HG02610 (cell line): ENCODE measurements at regions not wholly inside any gene's neighbourhood (a gene's known extent, or its start where the extent isn't known, plus 50 kb on each side); places are given as distances from the start of the nearest gene placed in this dataset.

Source experiments
- ATAC-seq: cut with Tn5 transposase; IDR thresholded peaks from one replicate; pipeline ENCODE4 v1.9.1; 2021; ENCODE audit warnings: mild to moderate bottlenecking, moderate library complexity; ENCODE audit not compliant: unreplicated experiment

- ATAC-seq: no peak
Observed at GRCh38 chr5:158485047-158485446, 614.7 kb downstream of the EBF1 start.

DNA sequence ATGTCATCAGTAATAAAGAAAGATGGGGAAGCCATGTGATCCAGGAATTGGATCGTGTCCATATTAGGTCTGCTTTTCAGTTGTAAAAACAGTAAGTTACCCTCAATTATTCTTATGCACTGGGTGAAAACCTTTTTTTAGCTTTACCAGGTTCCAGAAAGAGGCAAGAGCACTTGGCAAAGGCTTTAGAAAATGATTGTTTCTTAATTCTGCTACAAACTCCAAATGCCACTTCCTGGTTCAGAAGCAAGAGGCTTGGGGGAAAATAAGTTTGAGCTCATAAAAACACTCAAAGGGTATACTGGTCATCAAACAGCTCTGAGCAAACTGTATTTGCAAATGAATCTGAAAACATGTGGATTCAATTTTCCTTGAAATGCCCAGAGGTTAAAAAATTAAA lies 615.6 kb downstream of the EBF1 start:
- ATAC-seq: no peak

GRCh38 chr5:158483281-158483860 lies 616.3 kb downstream of the EBF1 start:
- no peak for ATAC-seq

GRCh38 chr5:158482125-158482524 lies 617.6 kb downstream of the EBF1 start:
- ATAC-seq: no peak

- ATAC-seq: no peak
Observed at GRCh38 chr5:158478139-158478538, 619.2 kb upstream of the CLINT1 start.

DNA sequence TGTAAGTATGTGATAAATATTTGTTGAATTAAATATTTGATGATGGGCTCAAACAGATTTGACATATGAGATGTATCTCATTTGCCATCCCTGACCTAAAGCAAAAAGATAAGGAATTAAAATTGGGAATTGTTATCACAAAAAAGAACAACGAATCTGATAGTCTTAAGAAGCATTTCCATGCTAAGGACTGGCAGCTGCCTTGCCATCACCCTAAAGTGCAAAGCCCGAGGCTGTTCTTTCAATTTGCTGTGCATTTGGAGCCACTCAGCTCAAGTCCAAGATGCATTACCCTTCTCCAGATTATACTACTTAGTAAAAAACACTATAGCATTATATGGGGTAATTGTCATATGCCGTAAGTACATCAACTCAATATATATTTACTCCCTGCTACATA lies 618.3 kb upstream of the CLINT1 start:
- no peak for ATAC-seq

DNA sequence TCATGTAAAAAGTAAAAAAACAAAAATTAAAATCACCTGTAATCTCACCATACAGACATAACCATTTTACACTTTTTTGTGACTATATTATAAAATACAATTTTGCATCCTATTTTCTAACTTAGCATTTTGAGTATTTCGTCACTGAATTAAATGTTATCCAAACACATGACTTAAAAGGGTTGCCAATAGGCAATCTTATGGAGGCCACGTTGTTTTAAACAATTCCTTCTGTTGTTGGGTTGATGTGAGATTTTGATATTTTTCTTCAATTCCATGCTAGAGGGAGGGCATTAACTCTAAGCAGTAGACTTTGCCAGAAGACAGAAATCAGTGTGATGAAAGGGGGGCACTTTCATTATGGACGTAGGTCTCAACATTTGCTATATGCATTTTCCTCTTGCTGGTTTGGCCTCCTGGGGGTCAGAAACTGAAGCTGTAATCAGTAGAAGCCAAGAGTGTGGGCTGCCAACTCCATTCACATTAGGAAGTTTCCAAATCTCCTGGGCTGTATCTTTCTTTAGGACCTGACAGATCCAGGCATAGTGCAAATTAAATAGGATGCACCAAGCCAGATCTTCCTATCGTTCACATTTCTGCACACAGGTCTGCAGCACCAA lies 614.2 kb upstream of the CLINT1 start:
- ATAC-seq: no peak

- ATAC-seq: no peak
Observed at GRCh38 chr5:158471535-158471924, 612.6 kb upstream of the CLINT1 start.

DNA sequence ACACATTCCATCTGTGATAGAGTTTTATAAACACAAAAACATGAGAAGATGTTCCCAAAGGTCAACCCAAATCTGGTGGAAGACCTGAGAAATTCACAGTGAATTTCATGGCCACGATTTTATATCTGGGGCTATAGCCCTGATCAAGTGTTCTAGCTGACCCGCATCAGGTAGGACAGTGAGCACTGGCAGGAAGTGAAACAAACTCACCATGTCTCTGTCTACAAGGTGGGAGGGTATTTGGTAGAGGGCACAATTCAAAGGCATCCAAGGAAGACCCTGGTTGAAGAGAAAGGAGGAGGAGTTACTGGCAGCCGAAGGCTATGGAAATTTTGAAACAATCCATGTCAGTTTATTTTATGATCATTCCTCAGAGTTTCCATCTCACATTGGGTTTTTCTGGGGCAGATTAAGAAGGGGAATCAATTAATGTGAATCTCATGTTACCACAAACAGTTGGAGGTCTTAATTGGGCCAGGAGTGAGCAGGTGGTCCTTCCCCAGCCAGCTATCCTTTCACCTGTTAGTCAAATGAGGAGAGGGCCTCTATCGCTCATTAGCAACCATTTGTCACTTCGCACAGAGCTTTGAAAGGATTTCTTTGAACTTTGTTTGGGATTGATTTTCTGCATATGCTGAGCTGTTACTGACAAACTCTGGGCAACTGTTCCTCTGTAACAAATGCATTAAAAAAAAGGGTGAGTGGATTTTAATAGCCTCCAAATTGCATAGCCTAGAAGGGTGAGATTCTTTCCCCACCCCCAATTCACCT lies 612.0 kb upstream of the CLINT1 start:
- ATAC-seq: no peak

DNA sequence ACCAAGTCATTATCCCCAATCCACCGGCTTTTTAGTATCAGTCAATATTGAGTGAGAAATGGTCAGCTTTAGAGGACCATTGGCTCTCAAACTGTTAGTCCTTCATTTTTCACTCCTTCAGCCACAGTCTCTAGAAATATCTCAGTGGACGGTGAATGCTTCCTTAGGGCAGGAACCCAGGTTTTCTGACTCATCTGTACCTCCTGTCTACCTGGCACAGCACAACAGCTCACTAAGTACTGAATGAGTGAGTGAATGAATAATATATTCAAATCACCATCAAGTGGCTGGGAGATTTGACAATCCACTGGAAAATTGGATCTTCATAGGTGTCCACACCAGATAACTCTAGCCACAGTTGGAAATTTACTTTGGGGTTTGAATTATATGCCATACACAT lies 609.5 kb upstream of the CLINT1 start:
- ATAC-seq: no peak

DNA sequence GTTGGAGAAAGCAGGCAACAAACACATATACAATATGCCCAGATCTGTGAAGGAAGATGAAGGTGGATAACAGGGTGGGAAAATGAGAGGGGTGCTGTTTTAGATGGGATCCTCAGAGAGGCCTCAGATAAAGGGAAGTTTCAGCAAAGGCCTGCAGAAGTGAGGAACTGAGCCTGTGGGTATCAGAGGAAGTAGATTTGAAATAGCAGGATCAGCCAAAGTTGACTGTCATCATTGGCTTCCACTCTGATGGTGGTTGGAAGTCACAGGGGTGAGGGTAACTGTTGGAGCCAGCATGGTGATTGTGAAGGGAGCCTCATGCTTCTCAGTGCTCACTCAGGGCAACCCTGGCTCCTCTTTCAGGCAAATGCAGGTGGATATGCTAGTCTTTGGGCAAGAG lies 607.2 kb upstream of the CLINT1 start:
- ATAC-seq: no peak

GRCh38 chr5:158465086-158465972 lies 606.4 kb upstream of the CLINT1 start:
- no peak for ATAC-seq

- ATAC-seq: no peak
Observed at GRCh38 chr5:158464383-158464782, 605.4 kb upstream of the CLINT1 start.

DNA sequence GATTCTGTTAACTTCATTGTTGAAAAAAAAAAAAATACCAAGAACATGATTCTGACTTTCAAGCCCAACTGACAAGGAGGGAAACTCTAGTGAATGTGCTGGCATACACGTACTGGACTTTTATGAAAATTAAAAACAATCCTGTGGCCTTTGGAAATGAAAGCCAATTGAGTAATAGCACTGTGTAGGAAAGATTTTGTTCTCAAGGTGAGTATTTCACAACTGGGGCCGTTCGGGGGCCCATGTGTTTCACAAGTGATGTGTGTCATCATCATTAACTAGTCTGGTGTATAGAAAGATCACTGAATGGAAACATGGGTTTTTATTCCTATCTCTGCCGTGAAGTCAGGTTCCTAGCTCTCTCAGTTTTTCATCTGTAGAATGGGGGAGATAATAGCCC lies 605.0 kb upstream of the CLINT1 start:
- no peak for ATAC-seq

DNA sequence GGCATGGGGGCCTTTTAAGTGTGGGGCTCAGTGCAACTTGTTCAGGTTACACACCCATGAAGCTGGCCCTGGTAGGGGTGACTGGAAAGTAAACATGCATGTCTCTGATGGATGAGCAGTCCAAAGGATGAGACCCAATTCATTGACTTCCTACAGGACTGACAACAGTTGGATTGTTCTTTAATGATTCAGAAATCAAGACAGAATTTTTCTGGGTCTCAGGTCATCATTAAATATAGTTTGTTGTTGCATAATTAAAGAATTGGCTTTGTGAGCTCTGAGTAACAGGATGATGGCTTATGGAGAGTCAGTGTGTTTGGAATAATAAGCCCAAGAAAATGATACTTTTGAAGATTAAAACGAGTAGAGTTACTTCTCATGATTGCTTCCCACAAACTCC lies 604.2 kb upstream of the CLINT1 start:
- no peak for ATAC-seq

- no peak for ATAC-seq
Observed at GRCh38 chr5:158462349-158463114, 603.6 kb upstream of the CLINT1 start.

DNA sequence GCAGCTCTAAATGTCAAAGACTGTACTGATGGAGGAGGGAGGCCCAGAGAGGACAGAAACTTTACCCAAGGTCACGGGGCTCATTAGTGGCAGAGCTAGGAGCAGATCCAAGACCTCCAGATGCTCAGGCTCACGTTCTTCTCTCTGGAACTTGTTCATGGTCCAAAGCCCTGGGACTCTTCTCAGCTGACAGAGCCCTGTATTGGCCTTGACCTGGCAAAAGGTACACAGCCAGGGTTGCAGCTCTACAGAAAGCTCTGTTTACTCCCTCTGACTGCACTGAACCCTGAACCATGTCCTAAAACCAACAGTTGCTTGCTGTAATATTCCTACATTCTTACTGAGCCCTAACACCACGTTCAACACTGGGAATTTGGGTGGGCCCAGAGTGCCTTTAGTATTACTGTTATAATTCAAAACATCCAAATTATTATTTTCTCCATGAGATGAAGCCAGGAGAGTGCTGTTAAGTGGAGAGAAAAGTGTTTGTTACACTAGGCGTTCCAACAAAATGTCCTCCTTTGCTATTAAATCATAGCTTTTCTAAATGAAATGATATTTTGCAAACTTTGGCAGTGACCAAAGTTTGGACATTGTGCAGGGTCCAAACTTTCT lies 602.4 kb upstream of the CLINT1 start:
- no peak for ATAC-seq

- ATAC-seq: no peak
Observed at GRCh38 chr5:158458086-158458485, 599.1 kb upstream of the CLINT1 start.

DNA sequence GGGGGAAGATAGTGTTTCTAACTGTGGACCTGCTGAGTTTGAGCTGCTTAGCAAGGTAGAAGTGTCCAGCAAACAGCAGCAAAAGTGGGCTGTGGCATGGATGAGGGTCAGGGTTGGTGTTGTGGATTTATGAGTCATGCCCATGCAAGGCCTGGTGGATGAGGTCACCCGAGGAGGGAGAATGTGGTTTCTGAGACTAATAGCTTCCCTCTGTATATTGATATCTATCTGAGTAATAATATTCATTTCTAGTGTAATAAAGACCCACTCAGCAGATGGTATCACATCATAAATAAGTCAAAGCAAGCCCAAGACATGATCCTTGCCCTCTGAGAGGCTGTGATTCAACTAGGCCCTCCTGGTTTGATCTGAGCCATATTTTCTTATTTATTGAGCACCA lies 597.8 kb upstream of the CLINT1 start:
- peak; percentile 46 for ATAC-seq

DNA sequence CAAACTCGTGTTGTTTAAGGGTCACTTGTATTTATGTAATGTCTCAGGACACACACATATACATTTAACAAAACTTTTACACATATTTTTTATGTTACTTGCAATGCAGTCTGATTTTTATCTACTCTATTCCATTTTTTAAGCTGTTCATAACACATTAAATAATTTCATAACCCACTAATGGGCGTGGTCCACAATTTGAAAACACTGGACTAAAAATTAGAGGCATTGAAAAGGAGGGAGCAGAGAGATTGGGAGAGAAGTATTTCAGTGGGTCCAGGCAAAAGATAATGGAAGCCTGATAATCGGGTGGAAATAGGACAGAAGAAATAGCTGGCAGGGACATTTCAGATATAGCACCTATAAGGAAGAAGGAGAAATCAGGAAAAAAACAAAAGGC lies 597.3 kb upstream of the CLINT1 start:
- ATAC-seq: no peak
